ENCODE measurements at regions not wholly inside any gene's neighbourhood (a gene's known extent, or its start where the extent isn't known, plus 50 kb on each side); places are given as distances from the start of the nearest gene placed in this dataset.

- TF ChIP-seq CREB1 (CRISPR knock-in tag; IDR thresholded peaks at IDR 0.05), result no peak
- TF ChIP-seq JAZF1 (CRISPR knock-in tag; IDR thresholded peaks at IDR 0.05), result no peak
- TF ChIP-seq, protein P1, sequence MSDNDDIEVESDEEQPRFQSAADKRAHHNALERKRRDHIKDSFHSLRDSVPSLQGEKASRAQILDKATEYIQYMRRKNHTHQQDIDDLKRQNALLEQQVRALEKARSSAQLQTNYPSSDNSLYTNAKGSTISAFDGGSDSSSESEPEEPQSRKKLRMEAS (CRISPR knock-in tag; IDR thresholded peaks at IDR 0.05), result no peak
- TF ChIP-seq, protein P2, sequence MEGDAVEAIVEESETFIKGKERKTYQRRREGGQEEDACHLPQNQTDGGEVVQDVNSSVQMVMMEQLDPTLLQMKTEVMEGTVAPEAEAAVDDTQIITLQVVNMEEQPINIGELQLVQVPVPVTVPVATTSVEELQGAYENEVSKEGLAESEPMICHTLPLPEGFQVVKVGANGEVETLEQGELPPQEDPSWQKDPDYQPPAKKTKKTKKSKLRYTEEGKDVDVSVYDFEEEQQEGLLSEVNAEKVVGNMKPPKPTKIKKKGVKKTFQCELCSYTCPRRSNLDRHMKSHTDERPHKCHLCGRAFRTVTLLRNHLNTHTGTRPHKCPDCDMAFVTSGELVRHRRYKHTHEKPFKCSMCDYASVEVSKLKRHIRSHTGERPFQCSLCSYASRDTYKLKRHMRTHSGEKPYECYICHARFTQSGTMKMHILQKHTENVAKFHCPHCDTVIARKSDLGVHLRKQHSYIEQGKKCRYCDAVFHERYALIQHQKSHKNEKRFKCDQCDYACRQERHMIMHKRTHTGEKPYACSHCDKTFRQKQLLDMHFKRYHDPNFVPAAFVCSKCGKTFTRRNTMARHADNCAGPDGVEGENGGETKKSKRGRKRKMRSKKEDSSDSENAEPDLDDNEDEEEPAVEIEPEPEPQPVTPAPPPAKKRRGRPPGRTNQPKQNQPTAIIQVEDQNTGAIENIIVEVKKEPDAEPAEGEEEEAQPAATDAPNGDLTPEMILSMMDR (IDR thresholded peaks at IDR 0.05), result no peak
- TF ChIP-seq ZNF416 (CRISPR knock-in tag; IDR thresholded peaks at IDR 0.05), result no peak
- TF ChIP-seq SMAD4 (CRISPR knock-in tag; IDR thresholded peaks at IDR 0.05), result no peak
- TF ChIP-seq ZNF121 (CRISPR knock-in tag; IDR thresholded peaks at IDR 0.05), result no peak
- TF ChIP-seq, protein P3, sequence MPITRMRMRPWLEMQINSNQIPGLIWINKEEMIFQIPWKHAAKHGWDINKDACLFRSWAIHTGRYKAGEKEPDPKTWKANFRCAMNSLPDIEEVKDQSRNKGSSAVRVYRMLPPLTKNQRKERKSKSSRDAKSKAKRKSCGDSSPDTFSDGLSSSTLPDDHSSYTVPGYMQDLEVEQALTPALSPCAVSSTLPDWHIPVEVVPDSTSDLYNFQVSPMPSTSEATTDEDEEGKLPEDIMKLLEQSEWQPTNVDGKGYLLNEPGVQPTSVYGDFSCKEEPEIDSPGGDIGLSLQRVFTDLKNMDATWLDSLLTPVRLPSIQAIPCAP (CRISPR knock-in tag; IDR thresholded peaks at IDR 0.05), result no peak
- TF ChIP-seq TCF7 (CRISPR knock-in tag; IDR thresholded peaks at IDR 0.05; ENCODE audit: low read depth), result no peak
- no peak for TF ChIP-seq NR2C2 (CRISPR knock-in tag; IDR thresholded peaks at IDR 0.05)
- TF ChIP-seq RORB (CRISPR knock-in tag; IDR thresholded peaks at IDR 0.05), result no peak
- TF ChIP-seq GABPB1 (CRISPR knock-in tag; IDR thresholded peaks at IDR 0.05), result no peak
- TF ChIP-seq TEAD1 (CRISPR knock-in tag; IDR thresholded peaks at IDR 0.05), result no peak
- Mint-ChIP-seq H3K27ac (no peak overlapping the region), H3K4me1 (peaks cover 3% of the 10 kb centered on the region), H3K4me3 (no peak overlapping the region), H3K9me3 (no peaks in the 10 kb centered on the region), H3K27me3 (ENCODE audit: low read depth) (peaks cover 4% of the 10 kb centered on the region), H3K36me3 (no peaks in the 10 kb centered on the region)
- DNase-seq (ENCODE audit: low spot score) (no peak), ATAC-seq (no peak)
- ChIA-PET CTCF (no interaction called here), POLR2A (no interaction called here)
Measured at GRCh38 chr6:148213366-148213765, 129.3 kb upstream of the SASH1 start.

GRCh38 chr6:148214667-148215066 lies 128.0 kb upstream of the SASH1 start:
- no peak for DNase-seq (ENCODE audit: low spot score)
- ChIA-PET CTCF (no interaction called here), POLR2A (no interaction called here)
- peaks cover 3% of the 10 kb centered on the region for H3K4me1 Mint-ChIP-seq
- no peaks in the 10 kb centered on the region for H3K9me3 Mint-ChIP-seq
- no peak for ATAC-seq
- H3K27me3 Mint-ChIP-seq (ENCODE audit: low read depth), result peaks cover 4% of the 10 kb centered on the region
- H3K36me3 Mint-ChIP-seq, result no peaks in the 10 kb centered on the region
- H3K4me3 Mint-ChIP-seq, result no peak overlapping the region
- H3K27ac Mint-ChIP-seq, result no peak overlapping the region
- no peak for TF ChIP-seq FOXP1 (CRISPR knock-in tag; IDR thresholded peaks at IDR 0.05; ENCODE audit: borderline replicate concordance)
- TF ChIP-seq IRF2 (CRISPR knock-in tag; IDR thresholded peaks at IDR 0.05; ENCODE audit: borderline replicate concordance, low read depth), result no peak
- no peak for TF ChIP-seq SMAD4 (CRISPR knock-in tag; IDR thresholded peaks at IDR 0.05)
- no peak for TF ChIP-seq FOXP4 (CRISPR knock-in tag; IDR thresholded peaks at IDR 0.05)
- TF ChIP-seq SMAD3 (CRISPR knock-in tag; IDR thresholded peaks at IDR 0.05; ENCODE audit: borderline replicate concordance), result no peak
- no peak for TF ChIP-seq KAT7 (CRISPR knock-in tag; IDR thresholded peaks at IDR 0.05; ENCODE audit: borderline replicate concordance)
- TF ChIP-seq GRHL2 (CRISPR knock-in tag; IDR thresholded peaks at IDR 0.05; ENCODE audit: insufficient replicate concordance, severe bottlenecking), result no peak
- no peak for TF ChIP-seq NR1H2 (CRISPR knock-in tag; IDR thresholded peaks at IDR 0.05)
- TF ChIP-seq, protein P4, sequence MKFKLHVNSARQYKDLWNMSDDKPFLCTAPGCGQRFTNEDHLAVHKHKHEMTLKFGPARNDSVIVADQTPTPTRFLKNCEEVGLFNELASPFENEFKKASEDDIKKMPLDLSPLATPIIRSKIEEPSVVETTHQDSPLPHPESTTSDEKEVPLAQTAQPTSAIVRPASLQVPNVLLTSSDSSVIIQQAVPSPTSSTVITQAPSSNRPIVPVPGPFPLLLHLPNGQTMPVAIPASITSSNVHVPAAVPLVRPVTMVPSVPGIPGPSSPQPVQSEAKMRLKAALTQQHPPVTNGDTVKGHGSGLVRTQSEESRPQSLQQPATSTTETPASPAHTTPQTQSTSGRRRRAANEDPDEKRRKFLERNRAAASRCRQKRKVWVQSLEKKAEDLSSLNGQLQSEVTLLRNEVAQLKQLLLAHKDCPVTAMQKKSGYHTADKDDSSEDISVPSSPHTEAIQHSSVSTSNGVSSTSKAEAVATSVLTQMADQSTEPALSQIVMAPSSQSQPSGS (CRISPR knock-in tag; IDR thresholded peaks at IDR 0.05; ENCODE audit: borderline replicate concordance, low read depth), result no peak
- TF ChIP-seq PRDM15 (CRISPR knock-in tag; IDR thresholded peaks at IDR 0.05), result no peak
- no peak for TF ChIP-seq NFYB (CRISPR knock-in tag; conservative IDR thresholded peaks at IDR 0.05; ENCODE audit: low read depth)
- no peak for TF ChIP-seq ZNF263 (CRISPR knock-in tag; IDR thresholded peaks at IDR 0.05; ENCODE audit: low read depth)
- no peak for TF ChIP-seq FOXK1 (CRISPR knock-in tag; IDR thresholded peaks at IDR 0.05)
- no peak for TF ChIP-seq ZMAT4 (CRISPR knock-in tag; IDR thresholded peaks at IDR 0.05)
- TF ChIP-seq MLX (CRISPR knock-in tag; IDR thresholded peaks at IDR 0.05), result no peak
